ENCODE measurements at regions not wholly inside any gene's neighbourhood (a gene's known extent, or its start where the extent isn't known, plus 50 kb on each side); places are given as distances from the start of the nearest gene placed in this dataset.
"Not testable (repeated sequence)": the region's sequence is repeated elsewhere in the genome, so short reads cannot be mapped to it uniquely, and the experiment has no call there.

- H3K4me1 ChIP-seq (ENCODE audit: insufficient read depth, low read length, poor library complexity, severe bottlenecking) = peaks cover 5% of the 10 kb centered on the region
- H3K9me3 ChIP-seq (ENCODE audit: low read depth, low read length, poor library complexity, severe bottlenecking) = peaks cover 10% of the 10 kb centered on the region
- H3K4me3 ChIP-seq (ENCODE audit: low read depth, low read length, poor library complexity, severe bottlenecking) = no peak overlapping the region
- no peak for DNase-seq (ENCODE audit: low spot score)
- ChIA-PET CTCF (no interaction called here), POLR2A (ENCODE audit: low non-redundant PET) (no interaction called here)
- no peak overlapping the region for H3K27ac ChIP-seq (ENCODE audit: low read depth, low read length, poor library complexity, severe bottlenecking)
- no TSS peak for BruUV-seq (replicated peaks)
- H3K36me3 ChIP-seq (ENCODE audit: insufficient read depth, low read length, poor library complexity, severe bottlenecking) = no peaks in the 10 kb centered on the region
- intact Hi-C loops (cut with micrococcal nuclease; ENCODE audit: unreplicated experiment) = no loop called here
- TF ChIP-seq CTCF (conservative IDR thresholded peaks at IDR 0.05; ENCODE audit: low read depth, low read length) (no peak), EZH2 (IDR thresholded peaks at IDR 0.05; ENCODE audit: borderline replicate concordance, low read depth, low read length, poor library complexity, severe bottlenecking) (no peak)
- H3K27me3 ChIP-seq (replicated peaks; ENCODE audit: insufficient read depth, low read depth, low read length, poor library complexity) = no peaks in the 10 kb centered on the region
These were observed 898.7 kb downstream of the UQCRFS1 start for GRCh38 chr19:28314287-28314686.

GRCh38 chr19:28313633-28314032 lies 899.3 kb downstream of the UQCRFS1 start:
- peaks cover 5% of the 10 kb centered on the region for H3K4me1 ChIP-seq (ENCODE audit: insufficient read depth, low read length, poor library complexity, severe bottlenecking)
- H3K9me3 ChIP-seq (ENCODE audit: low read depth, low read length, poor library complexity, severe bottlenecking) = peaks cover 11% of the 10 kb centered on the region
- CTCF ChIA-PET = no interaction called here
- no peak overlapping the region for H3K27ac ChIP-seq (ENCODE audit: low read depth, low read length, poor library complexity, severe bottlenecking)
- DNase-seq (ENCODE audit: low spot score) = peak; percentile 85
- no peaks in the 10 kb centered on the region for H3K36me3 ChIP-seq (ENCODE audit: insufficient read depth, low read length, poor library complexity, severe bottlenecking)
- POLR2A ChIA-PET (ENCODE audit: low non-redundant PET) = no interaction called here
- no peak overlapping the region for H3K4me3 ChIP-seq (ENCODE audit: low read depth, low read length, poor library complexity, severe bottlenecking)
- intact Hi-C loops (cut with micrococcal nuclease; ENCODE audit: unreplicated experiment) = no loop called here
- TF ChIP-seq EZH2 (IDR thresholded peaks at IDR 0.05; ENCODE audit: borderline replicate concordance, low read depth, low read length, poor library complexity, severe bottlenecking) = no peak
- TF ChIP-seq CTCF (conservative IDR thresholded peaks at IDR 0.05; ENCODE audit: low read depth, low read length) = no peak
- BruUV-seq (replicated peaks) = no TSS peak
- H3K27me3 ChIP-seq (replicated peaks; ENCODE audit: insufficient read depth, low read depth, low read length, poor library complexity) = no peaks in the 10 kb centered on the region

- no peak overlapping the region for H3K27ac ChIP-seq (ENCODE audit: low read depth, low read length, poor library complexity, severe bottlenecking)
- H3K9me3 ChIP-seq (ENCODE audit: low read depth, low read length, poor library complexity, severe bottlenecking) = peaks cover 14% of the 10 kb centered on the region
- intact Hi-C loops (cut with micrococcal nuclease; ENCODE audit: unreplicated experiment) = no loop called here
- TF ChIP-seq EZH2 (IDR thresholded peaks at IDR 0.05; ENCODE audit: borderline replicate concordance, low read depth, low read length, poor library complexity, severe bottlenecking) = no peak
- TF ChIP-seq CTCF (conservative IDR thresholded peaks at IDR 0.05; ENCODE audit: low read depth, low read length) = no peak
- no peak overlapping the region for H3K4me3 ChIP-seq (ENCODE audit: low read depth, low read length, poor library complexity, severe bottlenecking)
- CTCF ChIA-PET = no interaction called here
- H3K36me3 ChIP-seq (ENCODE audit: insufficient read depth, low read length, poor library complexity, severe bottlenecking) = no peaks in the 10 kb centered on the region
- POLR2A ChIA-PET (ENCODE audit: low non-redundant PET) = no interaction called here
- no TSS peak for BruUV-seq (replicated peaks)
- H3K4me1 ChIP-seq (ENCODE audit: insufficient read depth, low read length, poor library complexity, severe bottlenecking) = peaks cover 5% of the 10 kb centered on the region
- no peaks in the 10 kb centered on the region for H3K27me3 ChIP-seq (replicated peaks; ENCODE audit: insufficient read depth, low read depth, low read length, poor library complexity)
- DNase-seq (ENCODE audit: low spot score) = no peak
These were observed 900.7 kb downstream of the UQCRFS1 start for GRCh38 chr19:28312269-28312668.

- H3K36me3 ChIP-seq (ENCODE audit: insufficient read depth, low read length, poor library complexity, severe bottlenecking); H3K4me3 ChIP-seq (ENCODE audit: low read depth, low read length, poor library complexity, severe bottlenecking); CTCF ChIA-PET; H3K4me1 ChIP-seq (ENCODE audit: insufficient read depth, low read length, poor library complexity, severe bottlenecking); POLR2A ChIA-PET (ENCODE audit: low non-redundant PET); H3K27me3 ChIP-seq (replicated peaks; ENCODE audit: insufficient read depth, low read depth, low read length, poor library complexity); H3K27ac ChIP-seq (ENCODE audit: low read depth, low read length, poor library complexity, severe bottlenecking); DNase-seq (ENCODE audit: low spot score); BruUV-seq (replicated peaks); intact Hi-C loops (cut with micrococcal nuclease; ENCODE audit: unreplicated experiment): not testable (repeated sequence)
- H3K9me3 ChIP-seq (ENCODE audit: low read depth, low read length, poor library complexity, severe bottlenecking) = peaks cover 14% of the 10 kb centered on the region
These were observed 902.1 kb downstream of the UQCRFS1 start for GRCh38 chr19:28310829-28311228.
